Neural progenitor cell (in vitro differentiated cells): ENCODE measurements at regions not wholly inside any gene's neighbourhood (a gene's known extent, or its start where the extent isn't known, plus 50 kb on each side); places are given as distances from the start of the nearest gene placed in this dataset.

Experiments used
- CTCF ChIP-seq: fragments of 200-600 bp; sonication (generic); IDR thresholded peaks from 2 replicates; pipeline ENCODE4 v1.5.1; 2017; ENCODE audit warnings: antibody characterized with exemption, mild to moderate bottlenecking
- EZH2 ChIP-seq: fragments of 200-600 bp; sonication (generic); IDR thresholded peaks from 2 replicates; pipeline ENCODE4 v1.6.1; 2017; ENCODE audit warnings: antibody characterized with exemption, mild to moderate bottlenecking, moderate library complexity
- EZH2phosphoT487 ChIP-seq: fragments of 200-600 bp; sonication (generic); IDR thresholded peaks from 2 replicates; pipeline ENCODE4 v1.6.1; 2017; ENCODE audit warnings: antibody characterized with exemption

GRCh38 chr14:45868863-45869262 lies 615.9 kb upstream of the MIS18BP1 start:
- TF ChIP-seq EZH2 (no peak), CTCF (no peak), EZH2phosphoT487 (no peak)
